ENCODE measurements at regions not wholly inside any gene's neighbourhood (a gene's known extent, or its start where the extent isn't known, plus 50 kb on each side); places are given as distances from the start of the nearest gene placed in this dataset.
A peak's percentile ranks its signal among the peaks of the same experiment; 100 is the strongest.

DNA sequence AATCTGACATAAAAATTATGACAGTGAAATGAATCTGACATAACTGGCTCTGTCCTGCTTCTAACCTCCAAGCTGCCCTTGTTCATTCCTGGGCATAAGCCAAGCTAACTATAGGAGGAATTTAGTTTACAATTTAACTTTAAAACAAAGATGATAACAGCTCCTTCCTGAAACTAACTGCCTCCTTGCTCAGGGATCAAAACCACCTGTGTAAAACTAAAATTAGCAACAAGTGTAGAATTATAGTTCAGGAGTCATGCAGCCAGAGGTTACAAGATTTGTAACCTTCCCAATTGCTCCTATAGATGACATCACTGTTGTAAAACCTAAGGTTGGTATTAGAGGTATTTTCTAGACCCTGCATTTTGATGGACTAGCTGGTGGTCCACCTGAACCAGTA lies 256.4 kb upstream of the POM121L12 start:
- no peak overlapping the region for H3K27ac ChIP-seq (ENCODE audit: poor library complexity, severe bottlenecking)
- H3K9me3 ChIP-seq (ENCODE audit: severe bottlenecking) = no peaks in the 10 kb centered on the region
- TF ChIP-seq, protein P1, sequence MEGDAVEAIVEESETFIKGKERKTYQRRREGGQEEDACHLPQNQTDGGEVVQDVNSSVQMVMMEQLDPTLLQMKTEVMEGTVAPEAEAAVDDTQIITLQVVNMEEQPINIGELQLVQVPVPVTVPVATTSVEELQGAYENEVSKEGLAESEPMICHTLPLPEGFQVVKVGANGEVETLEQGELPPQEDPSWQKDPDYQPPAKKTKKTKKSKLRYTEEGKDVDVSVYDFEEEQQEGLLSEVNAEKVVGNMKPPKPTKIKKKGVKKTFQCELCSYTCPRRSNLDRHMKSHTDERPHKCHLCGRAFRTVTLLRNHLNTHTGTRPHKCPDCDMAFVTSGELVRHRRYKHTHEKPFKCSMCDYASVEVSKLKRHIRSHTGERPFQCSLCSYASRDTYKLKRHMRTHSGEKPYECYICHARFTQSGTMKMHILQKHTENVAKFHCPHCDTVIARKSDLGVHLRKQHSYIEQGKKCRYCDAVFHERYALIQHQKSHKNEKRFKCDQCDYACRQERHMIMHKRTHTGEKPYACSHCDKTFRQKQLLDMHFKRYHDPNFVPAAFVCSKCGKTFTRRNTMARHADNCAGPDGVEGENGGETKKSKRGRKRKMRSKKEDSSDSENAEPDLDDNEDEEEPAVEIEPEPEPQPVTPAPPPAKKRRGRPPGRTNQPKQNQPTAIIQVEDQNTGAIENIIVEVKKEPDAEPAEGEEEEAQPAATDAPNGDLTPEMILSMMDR (IDR thresholded peaks at IDR 0.05; ENCODE audit: poor library complexity, severe bottlenecking) = no peak
- no peak overlapping the region for H3K4me3 ChIP-seq (ENCODE audit: severe bottlenecking)
- no peak for ATAC-seq (ENCODE audit: low read depth)
- DNase-seq (ENCODE audit: low spot score) = no peak
- no peaks in the 10 kb centered on the region for H3K4me1 ChIP-seq (ENCODE audit: insufficient read depth, poor library complexity, severe bottlenecking)
- peaks cover 8% of the 10 kb centered on the region for H3K27me3 ChIP-seq (ENCODE audit: insufficient read depth, poor library complexity, severe bottlenecking)
- no peaks in the 10 kb centered on the region for H3K36me3 ChIP-seq (ENCODE audit: low read depth)

DNA sequence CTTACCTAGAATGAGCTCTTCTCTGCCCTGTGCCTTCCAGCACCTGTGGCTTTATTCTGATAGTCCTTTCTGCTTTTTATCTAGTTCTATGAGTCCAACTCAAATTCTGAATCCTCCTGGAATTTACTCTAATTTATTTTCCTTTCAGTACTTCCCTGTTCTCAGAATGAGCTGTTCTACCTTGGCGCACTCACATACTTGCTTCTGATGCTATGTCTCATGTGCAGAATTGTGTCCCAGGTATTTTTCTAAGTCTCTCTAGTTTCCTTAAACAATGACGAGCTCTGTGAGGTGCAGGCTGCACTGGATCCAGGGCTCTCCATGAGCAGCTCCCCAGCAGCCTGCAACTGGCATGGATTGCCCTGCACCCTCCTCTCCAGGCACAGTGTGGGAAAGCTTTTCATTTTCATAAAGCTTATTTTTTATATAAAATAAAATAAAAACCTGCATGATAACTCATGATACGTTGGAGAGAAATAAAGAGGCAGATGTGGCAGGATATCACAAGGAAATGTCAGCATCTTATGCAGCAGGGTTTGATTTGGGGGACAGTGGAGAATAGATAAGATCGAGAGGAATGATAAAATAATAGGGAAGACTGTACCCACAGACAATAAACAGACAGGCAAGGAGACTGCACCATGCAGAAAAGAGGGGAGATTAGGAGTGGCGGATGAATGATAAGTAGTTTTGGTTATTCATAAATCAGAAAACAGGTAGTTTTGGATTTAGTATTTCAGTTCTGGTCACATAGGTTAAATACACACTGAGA lies 258.2 kb upstream of the POM121L12 start:
- H3K27ac ChIP-seq (ENCODE audit: poor library complexity, severe bottlenecking) = no peak overlapping the region
- TF ChIP-seq, protein P1 (IDR thresholded peaks at IDR 0.05; ENCODE audit: poor library complexity, severe bottlenecking) = no peak
- no peaks in the 10 kb centered on the region for H3K9me3 ChIP-seq (ENCODE audit: severe bottlenecking)
- no peaks in the 10 kb centered on the region for H3K36me3 ChIP-seq (ENCODE audit: low read depth)
- no peak overlapping the region for H3K4me3 ChIP-seq (ENCODE audit: severe bottlenecking)
- ATAC-seq (ENCODE audit: low read depth) = no peak
- DNase-seq (ENCODE audit: low spot score) = no peak
- no peaks in the 10 kb centered on the region for H3K4me1 ChIP-seq (ENCODE audit: insufficient read depth, poor library complexity, severe bottlenecking)
- peaks cover 8% of the 10 kb centered on the region for H3K27me3 ChIP-seq (ENCODE audit: insufficient read depth, poor library complexity, severe bottlenecking)

DNA sequence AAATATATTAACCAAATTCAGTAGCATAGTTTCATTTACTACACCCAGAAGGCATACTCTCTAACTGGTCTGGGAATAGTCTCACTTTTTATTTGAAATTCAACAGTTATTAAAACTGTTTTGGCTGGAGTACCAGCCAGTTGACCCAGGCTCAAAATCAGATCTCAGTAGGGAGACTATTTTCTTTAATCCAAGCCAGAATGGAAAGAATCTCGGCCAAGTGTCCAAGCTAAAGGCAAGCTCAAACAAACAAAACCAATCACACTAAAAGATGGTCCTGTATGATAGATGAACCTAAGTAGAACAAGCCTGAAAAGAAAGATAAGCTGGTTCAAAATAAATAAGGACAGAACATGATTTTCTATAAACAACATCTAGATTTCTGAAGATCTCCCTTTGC lies 259.6 kb upstream of the POM121L12 start:
- ATAC-seq (ENCODE audit: low read depth) = no peak
- no peak overlapping the region for H3K4me3 ChIP-seq (ENCODE audit: severe bottlenecking)
- H3K27ac ChIP-seq (ENCODE audit: poor library complexity, severe bottlenecking) = no peak overlapping the region
- no peaks in the 10 kb centered on the region for H3K4me1 ChIP-seq (ENCODE audit: insufficient read depth, poor library complexity, severe bottlenecking)
- no peaks in the 10 kb centered on the region for H3K9me3 ChIP-seq (ENCODE audit: severe bottlenecking)
- TF ChIP-seq, protein P1 (IDR thresholded peaks at IDR 0.05; ENCODE audit: poor library complexity, severe bottlenecking) = no peak
- DNase-seq (ENCODE audit: low spot score) = no peak
- H3K36me3 ChIP-seq (ENCODE audit: low read depth) = no peaks in the 10 kb centered on the region
- H3K27me3 ChIP-seq (ENCODE audit: insufficient read depth, poor library complexity, severe bottlenecking) = peaks cover 8% of the 10 kb centered on the region

DNA sequence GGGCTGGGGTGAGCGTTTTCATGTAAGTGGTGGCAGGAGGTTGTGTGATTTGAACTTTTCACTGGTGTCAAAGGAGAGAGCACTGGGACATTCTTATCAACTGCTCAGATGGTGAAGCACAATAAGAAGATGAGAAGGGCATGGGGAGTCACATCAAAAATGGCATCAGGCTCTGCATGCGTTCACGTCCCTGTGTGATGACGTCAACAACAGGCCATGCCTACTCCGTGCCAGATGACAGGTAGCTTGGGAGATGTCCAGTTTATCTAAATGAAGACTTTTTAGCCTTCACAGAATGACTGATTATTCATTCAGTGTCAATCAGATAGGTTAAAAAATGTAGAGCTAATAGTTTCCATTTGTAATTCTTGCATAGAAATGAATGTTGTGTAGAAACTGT lies 264.3 kb upstream of the POM121L12 start:
- Histone ChIP-seq H3K4me3 (ENCODE audit: severe bottlenecking) (no peak overlapping the region), H3K4me1 (ENCODE audit: insufficient read depth, poor library complexity, severe bottlenecking) (no peaks in the 10 kb centered on the region), H3K27me3 (ENCODE audit: insufficient read depth, poor library complexity, severe bottlenecking) (peaks cover 11% of the 10 kb centered on the region), H3K36me3 (ENCODE audit: low read depth) (no peaks in the 10 kb centered on the region), H3K9me3 (ENCODE audit: severe bottlenecking) (no peaks in the 10 kb centered on the region), H3K27ac (ENCODE audit: poor library complexity, severe bottlenecking) (no peak overlapping the region)
- TF ChIP-seq, protein P1 (IDR thresholded peaks at IDR 0.05; ENCODE audit: poor library complexity, severe bottlenecking) = no peak
- no peak for DNase-seq (ENCODE audit: low spot score)
- no peak for ATAC-seq (ENCODE audit: low read depth)

DNA sequence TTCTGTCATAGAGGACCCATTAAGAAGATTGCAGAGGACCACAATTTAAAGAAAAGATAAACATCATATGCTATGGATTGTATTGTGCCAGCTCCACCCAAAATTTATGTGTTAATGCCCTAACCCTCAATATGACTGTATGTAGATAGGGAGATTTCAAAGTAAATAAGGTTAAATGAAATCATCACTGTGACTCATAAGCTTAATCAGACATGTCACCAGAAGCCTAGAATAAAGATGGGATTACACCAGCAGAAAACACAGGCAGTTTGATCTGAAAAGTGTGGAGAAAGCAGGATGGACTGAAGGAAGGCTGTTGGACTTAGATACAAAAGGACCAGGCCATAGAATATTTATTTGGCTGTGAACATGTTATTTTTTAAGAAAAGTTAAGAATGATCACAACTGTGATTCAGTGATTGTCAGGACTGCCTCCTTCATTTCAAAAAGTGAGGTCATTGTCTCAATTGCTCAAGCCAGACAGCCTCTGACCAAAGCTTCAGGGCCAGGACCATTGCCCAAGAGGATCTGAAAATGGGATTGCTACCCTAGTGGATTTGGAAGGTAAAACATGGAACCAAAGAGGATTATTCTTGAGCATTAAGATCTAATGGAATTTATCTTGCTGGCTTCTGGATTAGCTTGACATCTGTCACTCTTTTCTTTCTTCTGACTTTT lies 270.8 kb upstream of the POM121L12 start:
- H3K27ac ChIP-seq (ENCODE audit: poor library complexity, severe bottlenecking) = no peak overlapping the region
- no peak overlapping the region for H3K4me3 ChIP-seq (ENCODE audit: severe bottlenecking)
- TF ChIP-seq, protein P1 (IDR thresholded peaks at IDR 0.05; ENCODE audit: poor library complexity, severe bottlenecking) = no peak
- no peaks in the 10 kb centered on the region for H3K9me3 ChIP-seq (ENCODE audit: severe bottlenecking)
- peaks cover 3% of the 10 kb centered on the region for H3K27me3 ChIP-seq (ENCODE audit: insufficient read depth, poor library complexity, severe bottlenecking)
- no peaks in the 10 kb centered on the region for H3K36me3 ChIP-seq (ENCODE audit: low read depth)
- no peak for DNase-seq (ENCODE audit: low spot score)
- 0 out of 3 replicates have a peak, but pooled peaks have one; percentile 33 for ATAC-seq (ENCODE audit: low read depth)
- no peaks in the 10 kb centered on the region for H3K4me1 ChIP-seq (ENCODE audit: insufficient read depth, poor library complexity, severe bottlenecking)

Data from RWPE2 (cell line).